ENCODE measurements at regions not wholly inside any gene's neighbourhood (a gene's known extent, or its start where the extent isn't known, plus 50 kb on each side); places are given as distances from the start of the nearest gene placed in this dataset.

DNA sequence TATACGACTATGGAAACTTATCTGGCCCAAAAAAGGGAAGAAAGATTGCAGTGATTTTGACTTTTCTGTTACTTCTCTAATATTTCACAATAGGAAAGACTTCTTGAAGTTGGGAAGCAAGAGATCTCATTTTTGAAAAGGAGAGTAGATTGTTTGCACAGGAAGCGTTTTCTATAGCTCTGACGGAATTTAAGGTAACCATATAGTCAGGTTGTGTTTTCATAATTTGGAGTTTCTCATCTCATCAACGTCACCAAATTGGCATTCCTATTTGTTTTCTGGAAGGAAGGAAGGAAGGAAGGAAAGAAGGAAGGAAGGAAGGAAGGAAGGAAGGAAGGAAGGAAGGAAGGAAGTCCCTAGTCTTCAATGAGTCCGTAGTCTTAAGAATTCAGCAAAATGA, 732.0 kb downstream of the XPNPEP1 start:
- Histone ChIP-seq H3K36me3 (ENCODE audit: insufficient read depth, low read length) (no peaks in the 10 kb centered on the region), H3K9ac (ENCODE audit: low read length) (no peak overlapping the region), H3K4me1 (ENCODE audit: insufficient read depth, low read length) (no peaks in the 10 kb centered on the region), H3K27ac (ENCODE audit: low read depth, low read length) (no peak overlapping the region), H3K27me3 (ENCODE audit: control insufficient read depth in 1 of 2, insufficient read depth in 2 of 2, low read length in 2 of 2) (no peaks in the 10 kb centered on the region), H3K4me3 (ENCODE audit: low read depth in 1 of 2, low read length in 2 of 2) (no peak overlapping the region), H3K9me3 (ENCODE audit: low read length) (no peaks in the 10 kb centered on the region)

DNA sequence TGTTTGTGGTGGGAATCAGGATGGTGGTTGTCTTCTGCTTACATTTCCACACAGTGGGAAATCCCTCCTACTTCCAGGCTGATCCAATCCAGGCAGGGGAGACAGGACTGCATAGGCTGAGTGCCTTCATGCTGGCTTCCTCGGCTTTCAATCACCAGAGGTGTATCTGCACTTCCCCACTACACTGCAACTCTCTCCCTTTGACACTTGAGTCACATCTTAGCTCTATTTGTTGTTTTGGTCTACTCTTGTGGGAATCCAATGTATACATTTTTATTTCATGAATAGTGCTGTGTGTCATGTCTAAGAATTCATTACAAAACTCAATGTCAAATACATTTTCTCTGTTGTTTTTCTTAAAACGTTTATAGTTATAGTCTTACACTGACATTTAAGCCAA, 735.6 kb downstream of the XPNPEP1 start:
- Histone ChIP-seq H3K27me3 (ENCODE audit: control insufficient read depth in 1 of 2, insufficient read depth in 2 of 2, low read length in 2 of 2) (no peaks in the 10 kb centered on the region), H3K4me1 (ENCODE audit: insufficient read depth, low read length) (no peaks in the 10 kb centered on the region), H3K9me3 (ENCODE audit: low read length) (no peaks in the 10 kb centered on the region), H3K9ac (ENCODE audit: low read length) (no peak overlapping the region), H3K27ac (ENCODE audit: low read depth, low read length) (no peak overlapping the region), H3K4me3 (ENCODE audit: low read depth in 1 of 2, low read length in 2 of 2) (no peak overlapping the region), H3K36me3 (ENCODE audit: insufficient read depth, low read length) (no peaks in the 10 kb centered on the region)

- H3K9me3 ChIP-seq (ENCODE audit: low read length), result no peaks in the 10 kb centered on the region
- no peak overlapping the region for H3K4me3 ChIP-seq (ENCODE audit: low read depth in 1 of 2, low read length in 2 of 2)
- H3K27ac ChIP-seq (ENCODE audit: low read depth, low read length), result no peak overlapping the region
- H3K9ac ChIP-seq (ENCODE audit: low read length), result no peak overlapping the region
- H3K4me1 ChIP-seq (ENCODE audit: insufficient read depth, low read length), result no peaks in the 10 kb centered on the region
- no peaks in the 10 kb centered on the region for H3K36me3 ChIP-seq (ENCODE audit: insufficient read depth, low read length)
- H3K27me3 ChIP-seq (ENCODE audit: control insufficient read depth in 1 of 2, insufficient read depth in 2 of 2, low read length in 2 of 2), result no peaks in the 10 kb centered on the region
Measured at GRCh38 chr10:109183366-109183765, 739.9 kb downstream of the XPNPEP1 start.

- Histone ChIP-seq H3K4me3 (ENCODE audit: low read depth in 1 of 2, low read length in 2 of 2) (no peak overlapping the region), H3K9ac (ENCODE audit: low read length) (no peak overlapping the region), H3K27ac (ENCODE audit: low read depth, low read length) (no peak overlapping the region), H3K4me1 (ENCODE audit: insufficient read depth, low read length) (no peaks in the 10 kb centered on the region), H3K9me3 (ENCODE audit: low read length) (no peaks in the 10 kb centered on the region), H3K27me3 (ENCODE audit: control insufficient read depth in 1 of 2, insufficient read depth in 2 of 2, low read length in 2 of 2) (no peaks in the 10 kb centered on the region), H3K36me3 (ENCODE audit: insufficient read depth, low read length) (no peaks in the 10 kb centered on the region)
Measured at GRCh38 chr10:109178591-109178990, 744.7 kb downstream of the XPNPEP1 start.

GRCh38 chr10:109174526-109174925, 748.8 kb downstream of the XPNPEP1 start:
- no peak overlapping the region for H3K9ac ChIP-seq (ENCODE audit: low read length)
- H3K27ac ChIP-seq (ENCODE audit: low read depth, low read length), result no peak overlapping the region
- no peaks in the 10 kb centered on the region for H3K9me3 ChIP-seq (ENCODE audit: low read length)
- H3K4me1 ChIP-seq (ENCODE audit: insufficient read depth, low read length), result no peaks in the 10 kb centered on the region
- H3K36me3 ChIP-seq (ENCODE audit: insufficient read depth, low read length), result no peaks in the 10 kb centered on the region
- H3K27me3 ChIP-seq (ENCODE audit: control insufficient read depth in 1 of 2, insufficient read depth in 2 of 2, low read length in 2 of 2), result no peaks in the 10 kb centered on the region
- no peak overlapping the region for H3K4me3 ChIP-seq (ENCODE audit: low read depth in 1 of 2, low read length in 2 of 2)

- no peaks in the 10 kb centered on the region for H3K4me1 ChIP-seq (ENCODE audit: insufficient read depth, low read length)
- H3K9me3 ChIP-seq (ENCODE audit: low read length), result no peaks in the 10 kb centered on the region
- no peaks in the 10 kb centered on the region for H3K27me3 ChIP-seq (ENCODE audit: control insufficient read depth in 1 of 2, insufficient read depth in 2 of 2, low read length in 2 of 2)
- H3K27ac ChIP-seq (ENCODE audit: low read depth, low read length), result no peak overlapping the region
- no peak overlapping the region for H3K4me3 ChIP-seq (ENCODE audit: low read depth in 1 of 2, low read length in 2 of 2)
- no peak overlapping the region for H3K9ac ChIP-seq (ENCODE audit: low read length)
- H3K36me3 ChIP-seq (ENCODE audit: insufficient read depth, low read length), result no peaks in the 10 kb centered on the region
Measured at GRCh38 chr10:109173937-109174336, 749.4 kb downstream of the XPNPEP1 start.

DNA sequence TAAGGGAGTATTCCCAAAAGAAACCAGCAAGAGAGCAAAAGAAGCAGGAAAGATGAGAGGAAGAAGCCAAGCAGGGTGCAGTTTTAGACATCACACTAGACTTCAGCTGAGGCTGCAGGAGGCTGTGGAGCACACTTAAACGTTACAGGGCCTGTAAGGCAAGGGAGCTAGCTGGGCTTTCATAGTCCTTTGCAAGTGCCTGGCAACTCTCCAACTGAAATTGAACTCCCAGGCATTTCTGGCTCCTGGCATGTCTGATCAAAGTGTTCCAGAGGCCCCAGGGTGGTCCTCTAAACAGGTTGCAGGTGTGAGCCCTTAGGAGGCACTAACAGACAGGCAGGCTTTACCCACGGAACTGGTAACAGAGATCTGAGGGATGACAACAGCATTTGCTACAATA, 750.2 kb downstream of the XPNPEP1 start:
- H3K36me3 ChIP-seq (ENCODE audit: insufficient read depth, low read length), result no peaks in the 10 kb centered on the region
- no peaks in the 10 kb centered on the region for H3K9me3 ChIP-seq (ENCODE audit: low read length)
- no peaks in the 10 kb centered on the region for H3K4me1 ChIP-seq (ENCODE audit: insufficient read depth, low read length)
- no peak overlapping the region for H3K4me3 ChIP-seq (ENCODE audit: low read depth in 1 of 2, low read length in 2 of 2)
- H3K27ac ChIP-seq (ENCODE audit: low read depth, low read length), result no peak overlapping the region
- no peak overlapping the region for H3K9ac ChIP-seq (ENCODE audit: low read length)
- no peaks in the 10 kb centered on the region for H3K27me3 ChIP-seq (ENCODE audit: control insufficient read depth in 1 of 2, insufficient read depth in 2 of 2, low read length in 2 of 2)

DNA sequence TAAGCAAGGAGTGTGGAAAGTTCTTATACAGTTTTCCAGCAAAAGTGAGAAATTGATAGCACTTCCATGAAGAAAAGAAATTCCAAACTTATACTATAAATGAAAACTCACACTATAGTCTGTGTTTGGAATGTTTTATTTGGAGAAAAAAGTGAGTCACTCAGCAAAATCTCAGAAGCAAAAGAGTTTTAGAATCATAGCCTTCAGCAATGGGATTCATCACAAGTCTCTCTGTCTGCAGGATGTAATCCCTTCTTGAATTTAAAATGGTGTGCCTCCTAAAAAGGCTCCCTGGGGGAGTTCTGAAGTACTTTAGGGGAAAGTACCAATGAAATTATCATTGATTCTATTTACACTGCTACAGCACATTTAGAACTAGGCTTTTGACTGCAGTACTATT, 756.4 kb downstream of the XPNPEP1 start:
- Histone ChIP-seq H3K36me3 (ENCODE audit: insufficient read depth, low read length) (no peaks in the 10 kb centered on the region), H3K27ac (ENCODE audit: low read depth, low read length) (no peak overlapping the region), H3K27me3 (ENCODE audit: control insufficient read depth in 1 of 2, insufficient read depth in 2 of 2, low read length in 2 of 2) (no peaks in the 10 kb centered on the region), H3K9ac (ENCODE audit: low read length) (no peak overlapping the region), H3K4me3 (ENCODE audit: low read depth in 1 of 2, low read length in 2 of 2) (no peak overlapping the region), H3K4me1 (ENCODE audit: insufficient read depth, low read length) (no peaks in the 10 kb centered on the region), H3K9me3 (ENCODE audit: low read length) (no peaks in the 10 kb centered on the region)

GRCh38 chr10:109159351-109159750, 764.0 kb downstream of the XPNPEP1 start:
- no peaks in the 10 kb centered on the region for H3K9me3 ChIP-seq (ENCODE audit: low read length)
- no peaks in the 10 kb centered on the region for H3K4me1 ChIP-seq (ENCODE audit: insufficient read depth, low read length)
- H3K27ac ChIP-seq (ENCODE audit: low read depth, low read length), result no peak overlapping the region
- no peaks in the 10 kb centered on the region for H3K36me3 ChIP-seq (ENCODE audit: insufficient read depth, low read length)
- no peak overlapping the region for H3K4me3 ChIP-seq (ENCODE audit: low read depth in 1 of 2, low read length in 2 of 2)
- no peak overlapping the region for H3K9ac ChIP-seq (ENCODE audit: low read length)
- H3K27me3 ChIP-seq (ENCODE audit: control insufficient read depth in 1 of 2, insufficient read depth in 2 of 2, low read length in 2 of 2), result no peaks in the 10 kb centered on the region

GRCh38 chr10:109156396-109156795, 766.9 kb downstream of the XPNPEP1 start:
- Histone ChIP-seq H3K4me3 (ENCODE audit: low read depth in 1 of 2, low read length in 2 of 2) (no peak overlapping the region), H3K9me3 (ENCODE audit: low read length) (no peaks in the 10 kb centered on the region), H3K4me1 (ENCODE audit: insufficient read depth, low read length) (no peaks in the 10 kb centered on the region), H3K27ac (ENCODE audit: low read depth, low read length) (no peak overlapping the region), H3K27me3 (ENCODE audit: control insufficient read depth in 1 of 2, insufficient read depth in 2 of 2, low read length in 2 of 2) (no peaks in the 10 kb centered on the region), H3K9ac (ENCODE audit: low read length) (no peak overlapping the region), H3K36me3 (ENCODE audit: insufficient read depth, low read length) (no peaks in the 10 kb centered on the region)

GRCh38 chr10:109149666-109150350, 773.5 kb downstream of the XPNPEP1 start:
- Histone ChIP-seq H3K27ac (ENCODE audit: low read depth, low read length) (no peak overlapping the region), H3K4me1 (ENCODE audit: insufficient read depth, low read length) (no peaks in the 10 kb centered on the region), H3K4me3 (ENCODE audit: low read depth in 1 of 2, low read length in 2 of 2) (no peak overlapping the region), H3K27me3 (ENCODE audit: control insufficient read depth in 1 of 2, insufficient read depth in 2 of 2, low read length in 2 of 2) (no peaks in the 10 kb centered on the region), H3K9me3 (ENCODE audit: low read length) (no peaks in the 10 kb centered on the region), H3K9ac (ENCODE audit: low read length) (no peak overlapping the region), H3K36me3 (ENCODE audit: insufficient read depth, low read length) (no peaks in the 10 kb centered on the region)

DNA sequence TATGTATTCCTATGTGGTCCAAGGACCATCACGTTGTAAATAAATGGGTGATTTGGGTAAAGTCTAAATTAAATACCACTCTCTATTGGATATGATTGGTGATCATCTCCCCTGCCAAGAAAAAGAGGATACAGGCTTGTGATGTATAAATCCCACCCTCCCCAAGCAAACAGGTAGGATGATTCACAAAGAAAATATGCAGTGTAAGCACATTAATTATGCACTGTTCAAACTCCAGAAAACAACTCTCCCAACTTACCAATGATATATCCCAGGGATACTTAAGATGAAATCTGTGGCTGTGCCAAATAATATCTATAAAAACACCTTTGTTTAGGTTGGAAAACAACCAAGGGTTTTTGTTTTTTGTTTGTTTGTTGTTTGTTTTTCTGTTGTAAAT, 795.9 kb downstream of the XPNPEP1 start:
- no peaks in the 10 kb centered on the region for H3K9me3 ChIP-seq (ENCODE audit: low read length)
- H3K36me3 ChIP-seq (ENCODE audit: insufficient read depth, low read length), result no peaks in the 10 kb centered on the region
- no peak overlapping the region for H3K27ac ChIP-seq (ENCODE audit: low read depth, low read length)
- H3K9ac ChIP-seq (ENCODE audit: low read length), result no peak overlapping the region
- H3K4me1 ChIP-seq (ENCODE audit: insufficient read depth, low read length), result no peaks in the 10 kb centered on the region
- H3K4me3 ChIP-seq (ENCODE audit: low read depth in 1 of 2, low read length in 2 of 2), result no peak overlapping the region
- no peaks in the 10 kb centered on the region for H3K27me3 ChIP-seq (ENCODE audit: control insufficient read depth in 1 of 2, insufficient read depth in 2 of 2, low read length in 2 of 2)

Data from muscle layer of colon (tissue), 2 donors.